A549 (cell line): ENCODE measurements at regions not wholly inside any gene's neighbourhood (a gene's known extent, or its start where the extent isn't known, plus 50 kb on each side); places are given as distances from the start of the nearest gene placed in this dataset.

Source experiments
- BHLHE40 ChIP-seq: IDR thresholded peaks from 2 replicates; pipeline ENCODE4 v1.6.1; 2012; ENCODE audit warnings: low read depth, low read length, inconsistent platforms
- CEBPB ChIP-seq, 2 experiments: fragments of >200 bp in 1 of 2; sonication (Bioruptor Twin) in 1 of 2; formaldehyde crosslinking in 1 of 2; IDR thresholded peaks; 2 replicates each; pipeline ENCODE4 v1.6.1; 2012 to 2016
- CTCF ChIP-seq: fragments of >200 bp; sonication (Bioruptor Twin); formaldehyde crosslinking; IDR thresholded peaks from 3 replicates; pipeline ENCODE4 v1.5.1; 2016
- EP300 ChIP-seq, 2 experiments: fragments of >200 bp; sonication (Bioruptor Twin); formaldehyde crosslinking; IDR thresholded peaks; 2 replicates in 1 of 2; 3 replicates in 1 of 2; pipeline ENCODE4 v1.6.1; 2016 to 2017
- ESRRA ChIP-seq: fragments of 150-350 bp; IDR thresholded peaks from 2 replicates; pipeline ENCODE4 v1.6.1; 2014; ENCODE audit warnings: mild to moderate bottlenecking, low read length, borderline replicate concordance
- FOSL2 ChIP-seq, 2 experiments: fragments of 450-650 bp in 1 of 2; fragments of >200 bp in 1 of 2; sonication (Bioruptor Twin) in 1 of 2; formaldehyde crosslinking; IDR thresholded peaks; 2 replicates each; pipeline versions ENCODE4 v1.5.0 to v1.6.1; 2016 to 2020; ENCODE audit warnings: mild to moderate bottlenecking in 1 of 2, moderate library complexity in 1 of 2
- POLR2A ChIP-seq: IDR thresholded peaks from 2 replicates; pipeline ENCODE4 v1.6.1; 2012; ENCODE audit warnings: mild to moderate bottlenecking, low read length
- RAD21 ChIP-seq, 2 experiments: fragments of >200 bp in 1 of 2; sonication (Bioruptor Twin) in 1 of 2; formaldehyde crosslinking in 1 of 2; IDR thresholded peaks in 1 of 2; conservative IDR thresholded peaks in 1 of 2; 2 replicates in 1 of 2; 3 replicates in 1 of 2; pipeline ENCODE4 v1.6.1; 2012 to 2018; ENCODE audit warnings: inconsistent platforms in 1 of 2
- RARB ChIP-seq: fragments of 250-450 bp; sonication (Bioruptor Pico); IDR thresholded peaks from 2 replicates; pipeline ENCODE4 v1.8.0; 2021; ENCODE audit warnings: mild to moderate bottlenecking, moderate library complexity
- RCOR1 ChIP-seq: fragments of 150-350 bp; IDR thresholded peaks from 2 replicates; pipeline ENCODE4 v1.6.1; 2014; ENCODE audit warnings: antibody characterized with exemption, low read length, low read depth
- USF2 ChIP-seq: fragments of 450-650 bp; IDR thresholded peaks from 2 replicates; pipeline ENCODE4 v1.6.1; 2014; ENCODE audit warnings: antibody characterized with exemption

GRCh38 chr22:48015701-48016100 is 1253.3 kb downstream of the TBC1D22A start:
- TF ChIP-seq POLR2A (no peak), CTCF (no peak), RCOR1 (no peak), RARB (CRISPR knock-in tag) (no peak), BHLHE40 (no peak), EP300 (IDR thresholded peaks at IDR 0.05) (no peak), USF2 (no peak), CEBPB (IDR thresholded peaks at IDR 0.05) (no peak), FOSL2 (IDR thresholded peaks at IDR 0.05) (no peak), FOSL2 (CRISPR knock-in tag; IDR thresholded peaks at IDR 0.05) (no peak), RAD21 (conservative IDR thresholded peaks at IDR 0.05 in 1 of 2, IDR thresholded peaks at IDR 0.05 in 1 of 2) (no peak), ESRRA (no peak)
